ENCODE measurements at regions not wholly inside any gene's neighbourhood (a gene's known extent, or its start where the extent isn't known, plus 50 kb on each side); places are given as distances from the start of the nearest gene placed in this dataset.
"Not testable (repeated sequence)": the region's sequence is repeated elsewhere in the genome, so short reads cannot be mapped to it uniquely, and the experiment has no call there.

DNA sequence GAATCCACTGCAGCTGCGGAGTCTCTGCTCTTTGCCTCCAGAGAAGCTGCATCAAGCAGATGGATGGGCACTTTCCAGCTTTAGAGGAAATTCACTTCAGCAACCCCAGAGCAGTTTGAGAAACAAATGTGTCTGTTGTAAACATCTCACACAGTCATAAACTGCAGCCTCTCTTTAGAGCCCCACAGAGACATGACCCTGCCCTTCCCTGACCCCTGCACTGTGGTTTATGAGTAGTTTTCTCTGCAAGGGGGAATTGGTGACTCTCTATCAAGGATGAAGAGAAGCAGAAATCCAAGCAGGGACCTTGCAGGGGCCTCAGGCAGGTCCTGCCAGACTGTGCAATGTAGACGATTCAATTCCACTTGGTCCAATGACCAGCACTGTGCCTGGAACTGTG, 160.2 kb downstream of the SH2D4B start:
- no peak for DNase-seq

GRCh38 chr10:80699602-80700039, 161.9 kb downstream of the SH2D4B start:
- peak; percentile 63 for DNase-seq

DNA sequence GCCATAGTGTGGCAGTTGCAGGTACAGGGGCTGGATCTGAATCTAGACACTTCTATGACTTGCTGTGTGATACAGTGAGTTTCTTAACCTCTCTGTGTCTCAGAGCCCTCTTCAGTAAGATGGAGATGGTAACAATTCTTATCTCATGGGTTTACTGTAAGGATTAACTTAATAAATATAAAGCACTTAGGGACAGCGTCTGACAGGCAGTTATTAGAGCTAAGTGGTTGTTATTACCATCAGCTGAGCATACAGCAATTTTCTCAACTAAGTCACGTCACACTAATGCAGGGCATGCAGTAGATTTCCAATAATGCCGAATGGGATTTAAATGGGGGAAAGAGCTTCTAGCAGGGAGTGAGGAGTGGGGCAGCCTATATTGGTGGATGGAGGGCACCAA, 162.6 kb downstream of the SH2D4B start:
- DNase-seq, result no peak

- no peak for DNase-seq
Observed at GRCh38 chr10:80700760-80701444, 163.2 kb downstream of the SH2D4B start.

DNA sequence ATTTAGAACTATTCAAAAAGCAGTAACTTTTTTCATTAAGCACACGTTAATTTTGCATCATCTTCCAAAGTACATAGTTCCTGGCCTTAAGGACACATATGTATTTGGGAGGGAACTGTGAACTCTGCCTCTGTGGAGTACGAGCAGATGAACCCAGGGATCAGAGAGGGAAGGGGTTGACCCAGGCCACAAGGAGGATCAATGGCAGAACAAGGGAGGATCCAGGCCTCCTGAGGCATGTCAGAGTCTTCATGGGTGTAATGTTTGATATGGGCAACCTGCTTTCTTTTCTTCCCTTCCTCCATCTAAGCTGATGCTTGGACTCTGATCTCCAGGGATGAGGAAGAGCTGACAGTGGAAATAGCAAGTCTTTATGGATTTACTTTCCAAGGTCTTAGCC, 164.0 kb downstream of the SH2D4B start:
- DNase-seq, result no peak

DNA sequence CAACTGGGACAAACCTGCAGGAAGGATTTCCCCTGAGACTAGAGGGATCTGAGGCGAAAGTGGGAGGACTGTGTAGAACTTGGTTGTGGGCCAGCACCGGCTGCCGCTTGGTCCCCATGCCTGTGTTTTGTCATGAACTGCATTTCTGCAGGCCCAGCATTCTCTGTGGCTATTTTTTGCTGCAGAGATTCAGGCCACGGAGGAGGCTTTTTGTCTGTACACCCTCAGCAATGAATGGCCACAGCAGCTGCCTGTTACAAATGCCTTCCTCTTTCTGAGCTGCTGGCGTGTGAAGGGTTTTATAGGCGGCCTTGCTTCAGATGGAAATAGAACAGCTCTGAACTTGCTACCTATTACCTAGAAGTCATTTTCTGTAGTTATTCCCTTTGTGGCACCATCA, 164.4 kb downstream of the SH2D4B start:
- no peak for DNase-seq

DNA sequence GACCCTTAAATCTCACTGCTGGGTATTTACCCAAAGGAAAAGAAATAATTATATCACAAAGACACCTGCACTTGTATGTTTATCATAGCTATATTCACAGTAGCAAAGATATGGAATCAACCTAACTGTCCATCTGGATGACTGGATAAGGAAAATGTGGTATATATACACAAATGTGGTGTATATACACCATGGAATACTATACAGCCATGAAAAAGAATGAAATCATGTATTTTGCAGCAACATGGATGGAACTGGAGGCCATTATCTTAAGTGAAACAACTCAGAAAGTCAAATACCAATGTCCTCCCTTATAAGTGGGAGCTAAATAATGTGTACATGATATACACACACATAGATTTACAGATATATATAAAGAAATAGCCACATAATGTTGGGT, 168.2 kb downstream of the SH2D4B start:
- no peak for DNase-seq

DNA sequence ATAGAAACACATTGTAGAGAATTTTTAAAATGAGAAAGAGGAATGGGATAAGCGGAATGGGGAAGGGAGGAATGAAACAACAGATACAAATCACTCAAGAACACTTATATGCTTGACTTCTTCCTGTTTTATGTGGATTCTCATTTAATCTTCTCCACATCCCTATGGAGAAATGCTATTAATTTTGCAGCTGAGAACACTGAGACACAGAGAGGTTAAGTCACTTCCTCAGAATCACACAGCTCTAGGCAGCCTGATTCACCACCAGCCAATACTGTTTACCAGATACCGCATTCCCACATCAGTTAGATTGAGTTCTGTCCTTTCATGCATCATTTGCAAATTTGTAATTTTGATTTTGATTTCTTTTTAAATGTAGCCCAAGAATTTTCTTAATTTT, 170.5 kb downstream of the SH2D4B start:
- DNase-seq, result no peak

GRCh38 chr10:80708808-80709207, 171.1 kb downstream of the SH2D4B start:
- no peak for DNase-seq

DNA sequence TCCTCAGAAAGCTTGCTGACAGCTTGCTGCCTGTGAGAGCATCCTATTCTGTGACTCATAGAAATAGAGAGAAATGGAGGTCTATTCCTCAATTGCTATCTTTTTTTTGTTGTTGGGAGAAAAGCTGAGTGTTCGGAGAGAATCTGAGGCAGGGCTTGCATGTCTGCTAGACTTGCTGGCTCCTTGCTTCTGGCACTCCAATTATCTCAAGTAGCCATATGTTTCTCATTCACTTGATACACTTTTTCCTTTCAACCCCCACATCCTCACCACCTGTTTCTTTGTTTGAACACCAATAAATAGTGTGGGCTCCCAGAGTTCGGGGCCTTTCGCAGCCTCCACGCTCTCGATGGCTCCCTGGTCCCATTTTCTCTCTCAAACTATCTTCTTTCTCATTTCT, 172.2 kb downstream of the SH2D4B start:
- no peak for DNase-seq

DNA sequence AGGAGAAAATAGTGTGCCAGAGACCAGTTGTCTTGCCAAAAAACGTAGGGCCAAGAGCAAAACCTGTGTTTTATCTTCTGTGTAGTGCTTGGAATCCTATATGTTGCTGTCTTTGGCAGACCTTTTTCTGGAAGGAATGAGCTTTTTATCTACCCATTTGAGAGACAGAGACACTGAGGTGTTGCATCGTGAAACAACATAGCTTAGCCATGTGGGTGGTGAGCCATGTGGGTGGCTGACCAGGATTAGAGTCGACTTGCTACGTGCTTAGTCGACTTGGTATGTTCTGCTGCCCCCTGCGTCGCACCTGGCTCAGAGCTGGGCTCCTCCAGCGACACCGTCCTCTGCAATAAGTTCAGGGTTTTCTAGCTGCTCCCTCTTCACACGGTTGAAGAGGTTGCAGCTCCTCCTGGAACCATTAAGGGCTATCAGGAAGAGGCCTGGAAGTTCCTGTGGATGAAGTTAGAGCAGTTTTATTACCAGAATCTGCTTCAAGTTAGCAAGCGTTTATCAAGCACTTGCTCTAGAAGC, 175.8 kb downstream of the SH2D4B start:
- no peak for DNase-seq

DNA sequence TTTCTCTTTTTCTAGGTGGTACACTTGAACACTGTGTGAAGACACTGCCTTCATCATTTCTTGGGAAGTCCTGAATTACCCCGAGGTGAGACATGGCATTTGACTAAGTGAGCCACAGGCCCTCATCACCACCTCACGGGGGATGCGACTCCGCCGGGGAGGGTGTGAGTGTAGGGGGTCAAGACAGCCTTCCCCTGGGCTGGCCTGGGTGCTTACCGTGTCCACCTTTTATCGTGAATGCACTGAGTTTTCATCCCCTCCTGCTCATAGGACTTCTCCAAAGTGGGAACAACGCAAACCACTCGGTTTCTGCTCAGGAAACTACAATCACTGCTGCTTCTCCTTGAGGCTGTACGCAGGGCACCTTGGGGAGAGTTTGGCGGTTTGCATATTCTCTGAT, 176.9 kb downstream of the SH2D4B start:
- DNase-seq, result no peak

DNA sequence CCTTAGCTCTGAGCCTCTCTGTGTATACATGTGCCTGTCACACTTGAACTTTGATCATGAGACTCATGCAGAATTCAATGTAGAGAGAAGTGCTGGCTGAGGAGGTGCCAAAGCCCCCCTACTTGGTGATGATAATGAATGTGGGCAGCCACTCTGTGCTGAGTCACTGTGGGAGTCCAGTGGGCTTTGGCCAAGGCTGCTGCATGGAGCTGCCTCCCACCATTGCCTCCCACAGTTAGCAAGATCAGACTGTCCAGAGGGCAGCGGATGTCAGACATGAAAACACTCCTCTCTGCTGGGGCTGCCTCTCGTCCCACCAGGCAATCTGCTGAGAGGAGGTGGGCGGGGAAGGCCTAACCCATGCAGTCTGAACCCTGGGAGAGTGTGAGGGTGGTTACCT, 180.3 kb downstream of the SH2D4B start:
- DNase-seq, result no peak

GRCh38 chr10:80719935-80720334, 182.2 kb downstream of the SH2D4B start:
- no peak for DNase-seq

GRCh38 chr10:80720549-80720948, 182.8 kb downstream of the SH2D4B start:
- DNase-seq, result no peak

DNA sequence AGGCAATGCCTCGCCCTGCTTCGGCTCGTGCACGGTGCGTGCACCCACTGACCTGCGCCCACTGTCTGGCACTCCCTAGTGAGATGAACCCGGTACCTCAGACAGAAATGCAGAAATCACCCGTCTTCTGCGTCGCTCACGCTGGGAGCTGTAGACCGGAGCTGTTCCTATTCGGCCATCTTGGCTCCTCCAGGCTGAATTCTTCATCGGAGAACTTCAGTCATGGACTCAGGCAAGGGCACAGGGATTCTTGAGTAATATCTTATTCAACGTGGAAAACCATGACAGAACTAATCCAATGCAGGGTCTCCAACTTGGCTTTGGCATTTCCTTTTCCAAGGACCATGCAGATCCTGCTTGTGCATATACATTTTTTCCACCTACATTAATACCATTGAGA, 190.7 kb downstream of the SH2D4B start:
- DNase-seq, result not testable (repeated sequence)

GRCh38 chr10:80729896-80730295, 192.2 kb downstream of the SH2D4B start:
- no peak for DNase-seq

- no peak for DNase-seq
Observed at GRCh38 chr10:80730522-80730921, 192.8 kb downstream of the SH2D4B start.

DNA sequence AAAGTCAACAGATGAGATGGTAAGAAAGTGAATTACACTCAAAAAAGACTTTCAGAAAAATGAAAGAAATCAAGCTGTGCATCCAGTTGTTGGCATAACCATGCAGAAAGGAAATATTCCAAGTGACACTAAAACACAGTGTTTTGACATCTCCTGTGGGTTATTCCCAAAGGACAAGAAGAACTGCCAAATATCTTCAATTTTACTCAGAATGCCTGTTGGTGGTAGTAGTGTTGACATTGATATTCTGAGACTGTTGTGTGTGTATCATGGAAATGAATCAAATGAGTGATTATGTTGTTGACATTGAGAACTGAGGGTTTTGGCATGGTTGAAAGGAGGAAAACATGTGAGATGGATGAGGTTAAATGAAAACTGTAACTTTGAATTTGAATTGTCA, 196.9 kb downstream of the SH2D4B start:
- no peak for DNase-seq

- no peak for DNase-seq
Observed at GRCh38 chr10:80737209-80737608, 199.5 kb downstream of the SH2D4B start.

DNA sequence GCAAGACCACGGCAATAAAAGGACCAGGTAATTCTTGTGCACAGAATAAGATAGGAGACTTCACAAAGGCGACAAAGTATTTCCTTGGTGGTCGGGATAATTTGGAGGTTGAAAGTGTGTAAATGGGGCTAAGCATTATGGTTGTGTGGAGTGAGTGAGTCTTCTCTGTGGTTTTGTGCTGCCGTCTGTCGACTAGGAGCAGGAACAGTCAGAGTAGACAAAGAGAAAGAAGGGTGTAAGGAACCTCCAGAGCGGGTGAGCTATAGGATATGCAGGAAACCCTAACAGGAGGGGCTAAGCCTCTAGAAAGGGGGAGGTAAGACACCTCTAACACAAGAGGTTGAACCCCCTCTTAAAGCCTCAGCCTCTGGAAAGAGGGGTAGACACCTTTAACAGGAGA, 201.6 kb downstream of the SH2D4B start:
- DNase-seq, result no peak

GRCh38 chr10:80739963-80740715, 202.4 kb downstream of the SH2D4B start:
- DNase-seq, result peak; percentile 3

DNA sequence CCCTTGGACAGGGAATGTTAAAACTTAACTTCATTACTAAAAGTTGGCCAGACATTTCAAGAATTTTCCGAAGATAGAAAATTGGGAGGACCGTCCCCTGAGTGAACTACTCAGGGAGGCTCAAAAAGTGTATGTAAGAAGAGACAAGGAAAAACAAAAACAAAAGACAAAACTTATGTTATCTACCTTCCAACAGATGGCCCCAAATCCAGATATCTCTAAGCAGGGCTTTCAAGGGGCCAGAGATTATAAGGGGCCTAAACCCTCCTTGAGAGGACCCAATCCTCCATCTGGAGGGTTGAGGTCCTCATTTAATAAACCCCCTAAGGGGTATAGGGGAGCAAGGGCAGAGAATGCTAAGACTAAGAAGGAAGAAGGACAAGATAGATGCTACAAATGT, 203.6 kb downstream of the SH2D4B start:
- no peak for DNase-seq

GRCh38 chr10:80750268-80750667, 212.6 kb downstream of the SH2D4B start:
- no peak for DNase-seq

All from NCI-H510A treated with DMSO at 0.1 percent for 48 hours (cell line).